WERI-Rb-1 (cell line): ENCODE measurements at regions not wholly inside any gene's neighbourhood (a gene's known extent, or its start where the extent isn't known, plus 50 kb on each side); places are given as distances from the start of the nearest gene placed in this dataset.

Experiments used
- DNase-seq: peaks from one replicate; pipeline ENCODE4 v3.0.0-alpha.2; 2020
- H3K27ac ChIP-seq: fragments of 250-450 bp; sonication (Bioruptor Pico); 2 replicates; pipeline ENCODE4 v1.5.1; 2020; ENCODE audit warnings: mild to moderate bottlenecking, moderate library complexity
- H3K27me3 ChIP-seq: fragments of 250-450 bp; sonication (Bioruptor Pico); 2 replicates; pipeline ENCODE4 v1.5.1; 2021; ENCODE audit warnings: mild to moderate bottlenecking, low read depth, moderate library complexity; ENCODE audit not compliant: insufficient read depth, severe bottlenecking
- H3K36me3 ChIP-seq: fragments of 250-450 bp; sonication (Bioruptor Pico); 2 replicates; pipeline ENCODE4 v1.5.1; 2020; ENCODE audit warnings: mild to moderate bottlenecking, moderate library complexity
- H3K4me3 ChIP-seq: 2 replicates; pipeline ENCODE4 v1.5.1; 2011; ENCODE audit warnings: low read depth, mild to moderate bottlenecking, control low read depth, low read length
- H3K9me3 ChIP-seq: fragments of 250-450 bp; sonication (Bioruptor Pico); 2 replicates; pipeline ENCODE4 v1.5.1; 2021; ENCODE audit warnings: mild to moderate bottlenecking, moderate library complexity; ENCODE audit not compliant: severe bottlenecking
- TF ChIP-seq, protein P1 (sequence below): IDR thresholded peaks from 2 replicates; pipeline ENCODE4 v1.5.1; 2011; ENCODE audit warnings: low read depth, mild to moderate bottlenecking, control low read depth, inconsistent platforms, low read length

DNA sequence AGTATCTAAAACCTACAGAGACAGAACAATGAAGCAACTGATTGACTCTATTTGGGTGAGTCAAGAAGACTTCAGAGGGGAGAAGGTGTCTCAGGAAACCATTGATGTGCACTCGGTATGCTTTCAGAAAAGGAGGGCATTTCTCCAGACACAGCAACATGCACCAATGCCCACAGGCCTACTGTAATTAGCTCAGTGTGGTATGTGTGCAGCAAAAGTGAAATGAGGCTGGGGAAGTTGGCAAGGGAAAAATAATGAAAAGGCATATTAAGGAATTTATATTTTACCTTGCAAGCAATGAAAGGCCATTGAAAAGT, 158.4 kb upstream of the GRIP1 start:
- no peaks in the 10 kb centered on the region for H3K27me3 ChIP-seq
- no peak for DNase-seq
- no peak overlapping the region for H3K4me3 ChIP-seq
- H3K36me3 ChIP-seq: no peaks in the 10 kb centered on the region
- H3K9me3 ChIP-seq: no peaks in the 10 kb centered on the region
- no peak overlapping the region for H3K27ac ChIP-seq
- TF ChIP-seq, protein P1, sequence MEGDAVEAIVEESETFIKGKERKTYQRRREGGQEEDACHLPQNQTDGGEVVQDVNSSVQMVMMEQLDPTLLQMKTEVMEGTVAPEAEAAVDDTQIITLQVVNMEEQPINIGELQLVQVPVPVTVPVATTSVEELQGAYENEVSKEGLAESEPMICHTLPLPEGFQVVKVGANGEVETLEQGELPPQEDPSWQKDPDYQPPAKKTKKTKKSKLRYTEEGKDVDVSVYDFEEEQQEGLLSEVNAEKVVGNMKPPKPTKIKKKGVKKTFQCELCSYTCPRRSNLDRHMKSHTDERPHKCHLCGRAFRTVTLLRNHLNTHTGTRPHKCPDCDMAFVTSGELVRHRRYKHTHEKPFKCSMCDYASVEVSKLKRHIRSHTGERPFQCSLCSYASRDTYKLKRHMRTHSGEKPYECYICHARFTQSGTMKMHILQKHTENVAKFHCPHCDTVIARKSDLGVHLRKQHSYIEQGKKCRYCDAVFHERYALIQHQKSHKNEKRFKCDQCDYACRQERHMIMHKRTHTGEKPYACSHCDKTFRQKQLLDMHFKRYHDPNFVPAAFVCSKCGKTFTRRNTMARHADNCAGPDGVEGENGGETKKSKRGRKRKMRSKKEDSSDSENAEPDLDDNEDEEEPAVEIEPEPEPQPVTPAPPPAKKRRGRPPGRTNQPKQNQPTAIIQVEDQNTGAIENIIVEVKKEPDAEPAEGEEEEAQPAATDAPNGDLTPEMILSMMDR: no peak

GRCh38 chr12:66838366-66838765, 159.5 kb upstream of the GRIP1 start:
- Histone ChIP-seq H3K27me3 (no peaks in the 10 kb centered on the region), H3K27ac (no peak overlapping the region), H3K36me3 (no peaks in the 10 kb centered on the region), H3K4me3 (no peak overlapping the region), H3K9me3 (no peaks in the 10 kb centered on the region)
- TF ChIP-seq, protein P1: no peak
- no peak for DNase-seq

- no peak for DNase-seq
- Histone ChIP-seq H3K27me3 (no peaks in the 10 kb centered on the region), H3K4me3 (no peak overlapping the region), H3K36me3 (no peaks in the 10 kb centered on the region), H3K27ac (no peak overlapping the region), H3K9me3 (no peaks in the 10 kb centered on the region)
- TF ChIP-seq, protein P1: no peak
Observed at GRCh38 chr12:66848967-66849366, 170.1 kb upstream of the GRIP1 start.

- no peaks in the 10 kb centered on the region for H3K9me3 ChIP-seq
- no peak overlapping the region for H3K27ac ChIP-seq
- TF ChIP-seq, protein P1: no peak
Observed at GRCh38 chr12:66851134-66851533, 172.3 kb upstream of the GRIP1 start.

GRCh38 chr12:66852091-66852490, 173.2 kb upstream of the GRIP1 start:
- Histone ChIP-seq H3K27ac (no peak overlapping the region), H3K9me3 (no peaks in the 10 kb centered on the region), H3K27me3 (no peaks in the 10 kb centered on the region), H3K36me3 (no peaks in the 10 kb centered on the region), H3K4me3 (no peak overlapping the region)
- no peak for DNase-seq
- TF ChIP-seq, protein P1: no peak

More at GRCh38 chr12:66851134-66851533, 172.3 kb upstream of the GRIP1 start:
- Histone ChIP-seq H3K36me3 (no peaks in the 10 kb centered on the region), H3K4me3 (no peak overlapping the region), H3K27me3 (no peaks in the 10 kb centered on the region)
- no peak for DNase-seq

DNA sequence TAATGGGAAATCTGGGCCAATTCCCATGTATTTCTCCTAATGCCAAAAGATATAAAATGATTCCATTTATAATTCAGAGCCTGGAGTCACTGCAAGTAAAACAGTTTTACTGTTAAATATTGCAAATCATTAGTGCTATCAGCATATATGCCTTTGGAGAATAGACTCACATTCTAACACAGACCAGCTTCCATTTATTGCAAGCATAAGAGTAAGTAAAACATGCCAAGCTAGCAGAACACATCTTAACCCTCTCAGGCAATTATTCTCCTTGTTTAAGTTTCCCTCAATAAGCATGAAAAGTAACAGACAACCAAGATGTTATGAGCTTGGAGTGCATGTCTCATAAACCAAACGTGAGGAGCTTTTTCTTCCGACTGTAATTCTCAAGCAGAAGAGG, 173.9 kb upstream of the GRIP1 start:
- TF ChIP-seq, protein P1: no peak
- Histone ChIP-seq H3K27ac (no peak overlapping the region), H3K4me3 (no peak overlapping the region), H3K9me3 (no peaks in the 10 kb centered on the region), H3K36me3 (no peaks in the 10 kb centered on the region), H3K27me3 (no peaks in the 10 kb centered on the region)
- no peak for DNase-seq
